ENCODE measurements at regions not wholly inside any gene's neighbourhood (a gene's known extent, or its start where the extent isn't known, plus 50 kb on each side); places are given as distances from the start of the nearest gene placed in this dataset.

- no peak for TF ChIP-seq EZH2 (IDR thresholded peaks at IDR 0.05; ENCODE audit: borderline replicate concordance, insufficient read depth, low read depth, low read length, poor library complexity, severe bottlenecking)
- no peak for TF ChIP-seq CTCF (IDR thresholded peaks at IDR 0.05)
Observed at GRCh38 chr6:165913676-165914570, 250.9 kb upstream of the PDE10A start.

Measured in B cell (primary cell).